ENCODE measurements at regions not wholly inside any gene's neighbourhood (a gene's known extent, or its start where the extent isn't known, plus 50 kb on each side); places are given as distances from the start of the nearest gene placed in this dataset.

- H3K4me1 ChIP-seq: no peaks in the 10 kb centered on the region
- H3K9me3 ChIP-seq: no peaks in the 10 kb centered on the region
- no peaks in the 10 kb centered on the region for H3K36me3 ChIP-seq
- no peaks in the 10 kb centered on the region for H3K27me3 ChIP-seq
- TF ChIP-seq CTCF (IDR thresholded peaks at IDR 0.05): no peak
- no peak for TF ChIP-seq POLR2A (IDR thresholded peaks at IDR 0.05)
- no peak for TF ChIP-seq POLR2AphosphoS5 (IDR thresholded peaks at IDR 0.05; ENCODE audit: insufficient read depth in 1 of 2, low read depth in 1 of 2)
- no peak overlapping the region for H3K4me3 ChIP-seq
- no peak for DNase-seq (ENCODE audit: extremely low spot score in 2 of 2)
- intact Hi-C loops (cut with DNase I): no loop called here
- no peak overlapping the region for H3K27ac ChIP-seq
Measured at GRCh38 chr13:91212231-91212630, 135.3 kb upstream of the MIR17HG start.

GRCh38 chr13:91214031-91214430, 133.5 kb upstream of the MIR17HG start:
- Histone ChIP-seq H3K4me3 (no peak overlapping the region), H3K4me1 (no peaks in the 10 kb centered on the region), H3K27me3 (no peaks in the 10 kb centered on the region), H3K9me3 (no peaks in the 10 kb centered on the region), H3K36me3 (no peaks in the 10 kb centered on the region), H3K27ac (no peak overlapping the region)
- DNase-seq (ENCODE audit: extremely low spot score in 2 of 2): no peak
- intact Hi-C loops (cut with DNase I): no loop called here
- no peak for TF ChIP-seq POLR2AphosphoS5 (IDR thresholded peaks at IDR 0.05; ENCODE audit: insufficient read depth in 1 of 2, low read depth in 1 of 2)
- TF ChIP-seq POLR2A (IDR thresholded peaks at IDR 0.05): no peak
- no peak for TF ChIP-seq CTCF (IDR thresholded peaks at IDR 0.05)

- no peaks in the 10 kb centered on the region for H3K36me3 ChIP-seq
- no peak overlapping the region for H3K27ac ChIP-seq
- no peak for TF ChIP-seq CTCF (IDR thresholded peaks at IDR 0.05)
- TF ChIP-seq POLR2A (IDR thresholded peaks at IDR 0.05): no peak
- no peak for TF ChIP-seq POLR2AphosphoS5 (IDR thresholded peaks at IDR 0.05; ENCODE audit: insufficient read depth in 1 of 2, low read depth in 1 of 2)
- DNase-seq (ENCODE audit: extremely low spot score in 2 of 2): no peak
- no peak overlapping the region for H3K4me3 ChIP-seq
- intact Hi-C loops (cut with DNase I): no loop called here
- no peaks in the 10 kb centered on the region for H3K4me1 ChIP-seq
- no peaks in the 10 kb centered on the region for H3K9me3 ChIP-seq
- no peaks in the 10 kb centered on the region for H3K27me3 ChIP-seq
Measured at GRCh38 chr13:91216928-91217700, 130.4 kb upstream of the MIR17HG start.

- H3K36me3 ChIP-seq: no peaks in the 10 kb centered on the region
- TF ChIP-seq CTCF (IDR thresholded peaks at IDR 0.05) (no peak), POLR2AphosphoS5 (IDR thresholded peaks at IDR 0.05; ENCODE audit: insufficient read depth in 1 of 2, low read depth in 1 of 2) (no peak), POLR2A (IDR thresholded peaks at IDR 0.05) (no peak)
- intact Hi-C loops (cut with DNase I): no loop called here
- H3K27me3 ChIP-seq: no peaks in the 10 kb centered on the region
- H3K4me3 ChIP-seq: no peak overlapping the region
- H3K27ac ChIP-seq: no peak overlapping the region
- no peak for DNase-seq (ENCODE audit: extremely low spot score in 2 of 2)
- no peaks in the 10 kb centered on the region for H3K9me3 ChIP-seq
- no peaks in the 10 kb centered on the region for H3K4me1 ChIP-seq
Measured at GRCh38 chr13:91219201-91219600, 128.3 kb upstream of the MIR17HG start.

GRCh38 chr13:91220872-91221271, 126.6 kb upstream of the MIR17HG start:
- TF ChIP-seq POLR2A (IDR thresholded peaks at IDR 0.05): no peak
- TF ChIP-seq CTCF (IDR thresholded peaks at IDR 0.05): no peak
- TF ChIP-seq POLR2AphosphoS5 (IDR thresholded peaks at IDR 0.05; ENCODE audit: insufficient read depth in 1 of 2, low read depth in 1 of 2): no peak
- no peak overlapping the region for H3K27ac ChIP-seq
- DNase-seq (ENCODE audit: extremely low spot score in 2 of 2): no peak

More at GRCh38 chr13:91220872-91221271, 126.6 kb upstream of the MIR17HG start:
- Histone ChIP-seq H3K4me3 (no peak overlapping the region), H3K36me3 (no peaks in the 10 kb centered on the region), H3K9me3 (no peaks in the 10 kb centered on the region), H3K4me1 (no peaks in the 10 kb centered on the region), H3K27me3 (no peaks in the 10 kb centered on the region)
- intact Hi-C loops (cut with DNase I): no loop called here

All from vagina (tissue), 2 donors.